PC-3 (cell line): ENCODE measurements at regions not wholly inside any gene's neighbourhood (a gene's known extent, or its start where the extent isn't known, plus 50 kb on each side); places are given as distances from the start of the nearest gene placed in this dataset.

Experiments
- CTCF ChIP-seq: fragments of 300-600 bp; sonication (generic); conservative IDR thresholded peaks from 2 replicates; pipeline ENCODE4 v1.5.1; 2017; ENCODE audit warnings: antibody characterized with exemption, low read depth, mild to moderate bottlenecking, low read length
- EZH2 ChIP-seq: fragments of 300-600 bp; sonication (generic); IDR thresholded peaks from one replicate; pipeline ENCODE4 v1.6.1; 2017; ENCODE audit warnings: antibody characterized with exemption, mild to moderate bottlenecking, low read length; ENCODE audit not compliant: unreplicated experiment
- EZH2phosphoT487 ChIP-seq: fragments of 300-600 bp; sonication (generic); IDR thresholded peaks from 2 replicates; pipeline ENCODE4 v1.6.1; 2018; ENCODE audit warnings: mild to moderate bottlenecking, antibody characterized with exemption, low read length, borderline replicate concordance

- TF ChIP-seq CTCF (no peak), EZH2phosphoT487 (no peak), EZH2 (no peak)
Measured at GRCh38 chr1:80825067-80825466, 975.7 kb upstream of the ADGRL2 start.
